Left renal pelvis (tissue), 4 donors: ENCODE measurements at regions not wholly inside any gene's neighbourhood (a gene's known extent, or its start where the extent isn't known, plus 50 kb on each side); places are given as distances from the start of the nearest gene placed in this dataset.
"Not testable (repeated sequence)": the region's sequence is repeated elsewhere in the genome, so short reads cannot be mapped to it uniquely, and the experiment has no call there.

Source experiments
- DNase-seq, 4 donors: peaks; one replicate each; pipeline ENCODE4 v3.0.0-alpha.2; 2013; ENCODE audit warnings: low read depth in 4 of 4, low spot score in 3 of 4

- DNase-seq, result no peak
Observed at GRCh38 chr11:13215149-13215548, 62.4 kb upstream of the BMAL1 start.

GRCh38 chr11:13216019-13216710, 61.4 kb upstream of the BMAL1 start:
- no peak for DNase-seq

- no peak for DNase-seq
Observed at GRCh38 chr11:13216711-13217075, 60.9 kb upstream of the BMAL1 start.

GRCh38 chr11:13218685-13219084, 58.9 kb upstream of the BMAL1 start:
- not testable (repeated sequence) for DNase-seq

GRCh38 chr11:13220148-13220547, 57.4 kb upstream of the BMAL1 start:
- DNase-seq, result no peak

- no peak for DNase-seq
Observed at GRCh38 chr11:13221722-13222121, 55.9 kb upstream of the BMAL1 start.

- DNase-seq, result no peak
Observed at GRCh38 chr11:13222285-13222684, 55.3 kb upstream of the BMAL1 start.

GRCh38 chr11:13223112-13223511, 54.5 kb upstream of the BMAL1 start:
- DNase-seq, result no peak

- DNase-seq, result no peak
Observed at GRCh38 chr11:13224324-13224723, 53.3 kb upstream of the BMAL1 start.

- no peak for DNase-seq
Observed at GRCh38 chr11:13225038-13226001, 52.3 kb upstream of the BMAL1 start.

- DNase-seq, result no peak
Observed at GRCh38 chr11:13227676-13228255, 49.8 kb upstream of the BMAL1 start.
